ENCODE measurements at regions not wholly inside any gene's neighbourhood (a gene's known extent, or its start where the extent isn't known, plus 50 kb on each side); places are given as distances from the start of the nearest gene placed in this dataset.

DNA sequence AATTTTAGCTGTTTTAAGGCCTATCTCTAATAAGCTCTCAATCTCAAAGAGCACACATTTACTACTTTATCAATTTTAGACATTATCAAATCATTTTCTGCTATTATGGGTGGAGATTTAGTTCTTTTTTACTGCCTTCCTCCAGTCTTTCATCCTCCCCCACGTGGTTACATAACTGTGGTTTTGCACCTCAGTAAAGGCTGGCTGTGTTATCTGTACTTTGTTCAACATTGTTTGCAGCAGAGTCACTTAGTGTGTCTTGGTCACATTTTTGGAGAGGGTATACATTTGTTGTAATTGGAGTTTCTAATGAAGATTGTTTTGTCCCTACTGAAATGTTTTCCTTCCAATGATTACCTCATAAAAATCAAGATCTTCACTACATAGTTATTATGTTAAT is 549.6 kb upstream of the CELF4 start:
- no peak overlapping the region for H3K27ac ChIP-seq (ENCODE audit: control insufficient read depth, insufficient read depth)
- intact Hi-C loops (cut with micrococcal nuclease; ENCODE audit: unreplicated experiment), result no loop called here
- in situ Hi-C loops (cut with MboI), result no loop called here
- FAIRE-seq, result no peak
- H3K79me2 ChIP-seq (ENCODE audit: control insufficient read depth, insufficient read depth, low read length), result no peaks in the 10 kb centered on the region
- no peak overlapping the region for H3K4me2 ChIP-seq (ENCODE audit: control insufficient read depth, insufficient read depth)
- SMC1A ChIA-PET (ENCODE audit: uncharacterized antibody, unreplicated experiment), result no interaction called here
- no peaks in the 10 kb centered on the region for H3K36me3 ChIP-seq (ENCODE audit: control insufficient read depth in 2 of 2, insufficient read depth in 2 of 2, low read length in 1 of 2)
- no TSS peak for BruUV-seq (replicated peaks)
- 0% methylated on average over 1 of the region's 1 CpG for WGBS (ENCODE audit: insufficient coverage, insufficient replicate concordance, low lambda C conversion rate, missing lambda C conversion rate)
- CTCF ChIA-PET, result no interaction called here
- RAD21 ChIA-PET (ENCODE audit: unreplicated experiment), result no interaction called here
- no peaks in the 10 kb centered on the region for H3K9me3 ChIP-seq (replicated peaks; ENCODE audit: control insufficient read depth, insufficient read depth, low read length)
- H3K27me3 ChIP-seq (replicated peaks in 1 of 2; ENCODE audit: control insufficient read depth in 2 of 2, insufficient read depth in 2 of 2, low read length in 1 of 2), result no peaks in the 10 kb centered on the region
- ATAC-seq, result no peak
- H3K4me1 ChIP-seq (ENCODE audit: control insufficient read depth, insufficient read depth, low read length), result no peaks in the 10 kb centered on the region
- no peaks in the 10 kb centered on the region for H4K20me1 ChIP-seq (ENCODE audit: control insufficient read depth, insufficient read depth)
- POLR2A ChIA-PET, result no interaction called here
- no peak overlapping the region for H3K4me3 ChIP-seq
- H3K9ac ChIP-seq (ENCODE audit: control insufficient read depth, insufficient read depth, low read length), result no peak overlapping the region
- DNase-seq (ENCODE audit: low read depth, low spot score), result no peak
- TF ChIP-seq, protein P1, sequence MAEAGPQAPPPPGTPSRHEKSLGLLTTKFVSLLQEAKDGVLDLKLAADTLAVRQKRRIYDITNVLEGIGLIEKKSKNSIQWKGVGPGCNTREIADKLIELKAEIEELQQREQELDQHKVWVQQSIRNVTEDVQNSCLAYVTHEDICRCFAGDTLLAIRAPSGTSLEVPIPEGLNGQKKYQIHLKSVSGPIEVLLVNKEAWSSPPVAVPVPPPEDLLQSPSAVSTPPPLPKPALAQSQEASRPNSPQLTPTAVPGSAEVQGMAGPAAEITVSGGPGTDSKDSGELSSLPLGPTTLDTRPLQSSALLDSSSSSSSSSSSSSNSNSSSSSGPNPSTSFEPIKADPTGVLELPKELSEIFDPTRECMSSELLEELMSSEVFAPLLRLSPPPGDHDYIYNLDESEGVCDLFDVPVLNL (IDR thresholded peaks at IDR 0.05; ENCODE audit: low read depth, low read length), result no peak
- TF ChIP-seq CREM (IDR thresholded peaks at IDR 0.05; ENCODE audit: low read depth) (no peak), CBFB (IDR thresholded peaks at IDR 0.05; ENCODE audit: low read depth) (no peak)
- no peak overlapping the region for H2AFZ ChIP-seq (ENCODE audit: control insufficient read depth, low read depth, low read length)

DNA sequence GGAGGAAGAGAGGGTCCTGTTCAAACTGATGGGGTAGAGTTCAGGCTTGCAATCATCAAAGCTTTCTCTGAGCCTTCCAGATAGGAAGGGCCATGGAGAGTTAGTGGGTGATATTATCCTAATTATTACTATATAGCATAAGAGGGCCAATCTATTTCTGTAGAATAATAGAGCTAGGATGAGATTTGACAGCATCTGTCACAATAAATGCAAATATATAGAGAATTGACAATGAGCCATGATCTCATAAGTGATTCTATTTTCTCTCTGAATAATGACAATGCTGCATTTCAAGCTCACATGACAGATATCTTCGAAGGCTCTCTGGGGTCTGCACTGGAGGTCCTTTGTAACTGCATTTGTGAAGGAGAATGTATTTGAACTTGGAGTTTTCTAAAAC is 521.9 kb upstream of the CELF4 start:
- Histone ChIP-seq H3K4me2 (ENCODE audit: control insufficient read depth, insufficient read depth) (no peak overlapping the region), H4K20me1 (ENCODE audit: control insufficient read depth, insufficient read depth) (no peaks in the 10 kb centered on the region), H3K4me3 (no peak overlapping the region), H3K9ac (ENCODE audit: control insufficient read depth, insufficient read depth, low read length) (no peak overlapping the region), H3K27me3 (replicated peaks in 1 of 2; ENCODE audit: control insufficient read depth in 2 of 2, insufficient read depth in 2 of 2, low read length in 1 of 2) (no peaks in the 10 kb centered on the region), H3K4me1 (ENCODE audit: control insufficient read depth, insufficient read depth, low read length) (no peaks in the 10 kb centered on the region), H2AFZ (ENCODE audit: control insufficient read depth, low read depth, low read length) (no peak overlapping the region), H3K9me3 (replicated peaks; ENCODE audit: control insufficient read depth, insufficient read depth, low read length) (no peaks in the 10 kb centered on the region), H3K27ac (ENCODE audit: control insufficient read depth, insufficient read depth) (no peak overlapping the region), H3K36me3 (ENCODE audit: control insufficient read depth in 2 of 2, insufficient read depth in 2 of 2, low read length in 1 of 2) (no peaks in the 10 kb centered on the region), H3K79me2 (ENCODE audit: control insufficient read depth, insufficient read depth, low read length) (no peaks in the 10 kb centered on the region)
- CTCF ChIA-PET, result no interaction called here
- intact Hi-C loops (cut with micrococcal nuclease; ENCODE audit: unreplicated experiment) (no loop called here), in situ Hi-C loops (cut with MboI) (no loop called here)
- FAIRE-seq (no peak), ATAC-seq (no peak), DNase-seq (ENCODE audit: low read depth, low spot score) (no peak)
- no TSS peak for BruUV-seq (replicated peaks)
- WGBS (ENCODE audit: insufficient coverage, insufficient replicate concordance, low lambda C conversion rate, missing lambda C conversion rate), result 0% methylated on average over 1 of the region's 1 CpG
- RAD21 ChIA-PET (ENCODE audit: unreplicated experiment), result no interaction called here
- POLR2A ChIA-PET, result no interaction called here
- SMC1A ChIA-PET (ENCODE audit: uncharacterized antibody, unreplicated experiment), result no interaction called here
- TF ChIP-seq EED (IDR thresholded peaks at IDR 0.05; ENCODE audit: low read depth), result no peak
- TF ChIP-seq RFX5 (IDR thresholded peaks at IDR 0.05; ENCODE audit: low read depth, low read length), result no peak
- TF ChIP-seq, protein P2, sequence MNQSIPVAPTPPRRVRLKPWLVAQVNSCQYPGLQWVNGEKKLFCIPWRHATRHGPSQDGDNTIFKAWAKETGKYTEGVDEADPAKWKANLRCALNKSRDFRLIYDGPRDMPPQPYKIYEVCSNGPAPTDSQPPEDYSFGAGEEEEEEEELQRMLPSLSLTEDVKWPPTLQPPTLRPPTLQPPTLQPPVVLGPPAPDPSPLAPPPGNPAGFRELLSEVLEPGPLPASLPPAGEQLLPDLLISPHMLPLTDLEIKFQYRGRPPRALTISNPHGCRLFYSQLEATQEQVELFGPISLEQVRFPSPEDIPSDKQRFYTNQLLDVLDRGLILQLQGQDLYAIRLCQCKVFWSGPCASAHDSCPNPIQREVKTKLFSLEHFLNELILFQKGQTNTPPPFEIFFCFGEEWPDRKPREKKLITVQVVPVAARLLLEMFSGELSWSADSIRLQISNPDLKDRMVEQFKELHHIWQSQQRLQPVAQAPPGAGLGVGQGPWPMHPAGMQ (IDR thresholded peaks at IDR 0.05; ENCODE audit: borderline replicate concordance), result no peak
- TF ChIP-seq RBBP5 (conservative IDR thresholded peaks at IDR 0.05), result no peak
- TF ChIP-seq CBX5 (IDR thresholded peaks at IDR 0.05; ENCODE audit: low read depth), result no peak
- TF ChIP-seq, protein P3, sequence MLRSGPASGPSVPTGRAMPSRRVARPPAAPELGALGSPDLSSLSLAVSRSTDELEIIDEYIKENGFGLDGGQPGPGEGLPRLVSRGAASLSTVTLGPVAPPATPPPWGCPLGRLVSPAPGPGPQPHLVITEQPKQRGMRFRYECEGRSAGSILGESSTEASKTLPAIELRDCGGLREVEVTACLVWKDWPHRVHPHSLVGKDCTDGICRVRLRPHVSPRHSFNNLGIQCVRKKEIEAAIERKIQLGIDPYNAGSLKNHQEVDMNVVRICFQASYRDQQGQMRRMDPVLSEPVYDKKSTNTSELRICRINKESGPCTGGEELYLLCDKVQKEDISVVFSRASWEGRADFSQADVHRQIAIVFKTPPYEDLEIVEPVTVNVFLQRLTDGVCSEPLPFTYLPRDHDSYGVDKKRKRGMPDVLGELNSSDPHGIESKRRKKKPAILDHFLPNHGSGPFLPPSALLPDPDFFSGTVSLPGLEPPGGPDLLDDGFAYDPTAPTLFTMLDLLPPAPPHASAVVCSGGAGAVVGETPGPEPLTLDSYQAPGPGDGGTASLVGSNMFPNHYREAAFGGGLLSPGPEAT (IDR thresholded peaks at IDR 0.05; ENCODE audit: low read depth), result no peak
- TF ChIP-seq CREM (IDR thresholded peaks at IDR 0.05; ENCODE audit: low read depth), result no peak
- no peak for TF ChIP-seq ETV6 (conservative IDR thresholded peaks at IDR 0.05 in 1 of 2, IDR thresholded peaks at IDR 0.05 in 1 of 2; ENCODE audit: borderline replicate concordance in 1 of 2, low read depth in 1 of 2)
- TF ChIP-seq, protein P4, sequence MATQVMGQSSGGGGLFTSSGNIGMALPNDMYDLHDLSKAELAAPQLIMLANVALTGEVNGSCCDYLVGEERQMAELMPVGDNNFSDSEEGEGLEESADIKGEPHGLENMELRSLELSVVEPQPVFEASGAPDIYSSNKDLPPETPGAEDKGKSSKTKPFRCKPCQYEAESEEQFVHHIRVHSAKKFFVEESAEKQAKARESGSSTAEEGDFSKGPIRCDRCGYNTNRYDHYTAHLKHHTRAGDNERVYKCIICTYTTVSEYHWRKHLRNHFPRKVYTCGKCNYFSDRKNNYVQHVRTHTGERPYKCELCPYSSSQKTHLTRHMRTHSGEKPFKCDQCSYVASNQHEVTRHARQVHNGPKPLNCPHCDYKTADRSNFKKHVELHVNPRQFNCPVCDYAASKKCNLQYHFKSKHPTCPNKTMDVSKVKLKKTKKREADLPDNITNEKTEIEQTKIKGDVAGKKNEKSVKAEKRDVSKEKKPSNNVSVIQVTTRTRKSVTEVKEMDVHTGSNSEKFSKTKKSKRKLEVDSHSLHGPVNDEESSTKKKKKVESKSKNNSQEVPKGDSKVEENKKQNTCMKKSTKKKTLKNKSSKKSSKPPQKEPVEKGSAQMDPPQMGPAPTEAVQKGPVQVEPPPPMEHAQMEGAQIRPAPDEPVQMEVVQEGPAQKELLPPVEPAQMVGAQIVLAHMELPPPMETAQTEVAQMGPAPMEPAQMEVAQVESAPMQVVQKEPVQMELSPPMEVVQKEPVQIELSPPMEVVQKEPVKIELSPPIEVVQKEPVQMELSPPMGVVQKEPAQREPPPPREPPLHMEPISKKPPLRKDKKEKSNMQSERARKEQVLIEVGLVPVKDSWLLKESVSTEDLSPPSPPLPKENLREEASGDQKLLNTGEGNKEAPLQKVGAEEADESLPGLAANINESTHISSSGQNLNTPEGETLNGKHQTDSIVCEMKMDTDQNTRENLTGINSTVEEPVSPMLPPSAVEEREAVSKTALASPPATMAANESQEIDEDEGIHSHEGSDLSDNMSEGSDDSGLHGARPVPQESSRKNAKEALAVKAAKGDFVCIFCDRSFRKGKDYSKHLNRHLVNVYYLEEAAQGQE (IDR thresholded peaks at IDR 0.05; ENCODE audit: low read depth, low read length), result no peak

Measured in GM12878 (cell line).